MCF 10A (cell line): ENCODE measurements at regions not wholly inside any gene's neighbourhood (a gene's known extent, or its start where the extent isn't known, plus 50 kb on each side); places are given as distances from the start of the nearest gene placed in this dataset.

Experiments
- BruUV-seq: library from RNA; stranded (reverse); fragments of 400-500 nt; replicated peaks from 2 replicates; lab custom pipeline; 2021; lab: Mats Ljungman, UMichigan
- CTCF ChIA-PET: fragments of 300-600 bp; sonication (Branson Sonifier 250); formaldehyde crosslinking; extraction: SDS; loops from one replicate; lab custom pipeline; 2021; ENCODE audit warnings: antibody characterized with exemption, inconsistent platforms; lab: Yijun Ruan, JAX
- POLR2A ChIA-PET: fragments of 300-600, 350-650 bp; sonication (Branson Sonifier 250); formaldehyde crosslinking; extraction: SDS; loops from one replicate; lab custom pipeline; 2020; ENCODE audit warnings: antibody characterized with exemption, inconsistent platforms; lab: Yijun Ruan, JAX
- DNase-seq: peaks from one replicate; pipeline ENCODE4 v3.0.0-alpha.2; 2018; ENCODE audit not compliant: unreplicated experiment
- H3K27ac Mint-ChIP-seq: one replicate; pipeline ENCODE4 v1.8.0; 2022; ENCODE audit warnings: mild to moderate bottlenecking, low read depth, mixed read lengths; ENCODE audit not compliant: unreplicated experiment
- H3K27me3 Mint-ChIP-seq: one replicate; pipeline ENCODE4 v1.8.0; 2022; ENCODE audit warnings: mixed read lengths; ENCODE audit not compliant: insufficient read depth, unreplicated experiment
- H3K36me3 Mint-ChIP-seq: one replicate; pipeline ENCODE4 v1.8.0; 2022; ENCODE audit warnings: mild to moderate bottlenecking, moderate library complexity, mixed read lengths; ENCODE audit not compliant: insufficient read depth, unreplicated experiment
- H3K4me1 Mint-ChIP-seq: one replicate; pipeline ENCODE4 v1.8.0; 2022; ENCODE audit warnings: mixed read lengths; ENCODE audit not compliant: insufficient read depth, unreplicated experiment
- H3K4me3 Mint-ChIP-seq: one replicate; pipeline ENCODE4 v1.8.0; 2022; ENCODE audit warnings: mild to moderate bottlenecking, moderate library complexity, mixed read lengths; ENCODE audit not compliant: unreplicated experiment
- H3K9me3 Mint-ChIP-seq: one replicate; pipeline ENCODE4 v1.8.0; 2022; ENCODE audit warnings: mixed read lengths; ENCODE audit not compliant: unreplicated experiment
- CTCF ChIP-seq: fragments of 200-600 bp; IDR thresholded peaks from one replicate; pipeline ENCODE4 v1.8.0; 2022; ENCODE audit warnings: antibody characterized with exemption, mild to moderate bottlenecking; ENCODE audit not compliant: unreplicated experiment
- intact Hi-C: fragments of 100-400 bp; cut with micrococcal nuclease; formaldehyde crosslinking; loops from 2 replicates; pipeline ENCODE4 v1.14.1; 2022

- Mint-ChIP-seq H3K9me3 (no peaks in the 10 kb centered on the region), H3K4me3 (no peak overlapping the region), H3K36me3 (no peaks in the 10 kb centered on the region), H3K27me3 (peaks cover 56% of the 10 kb centered on the region), H3K4me1 (no peaks in the 10 kb centered on the region), H3K27ac (no peak overlapping the region)
- POLR2A ChIA-PET: no interaction called here
- no peak for DNase-seq
- no TSS peak for BruUV-seq
- CTCF ChIA-PET: interaction anchor here (0.7 kb wide), 1 partner anchor 516 kb away, joined by 3 read pairs; no protein-coding TSS in a partner anchor
- TF ChIP-seq CTCF: no peak
- intact Hi-C loops: no loop called here
Measured at GRCh38 chr15:46671336-46671735, 1036.5 kb downstream of the SQOR start.

GRCh38 chr15:46672041-46672440, 1037.2 kb downstream of the SQOR start:
- POLR2A ChIA-PET: no interaction called here
- H3K27me3 Mint-ChIP-seq: peaks cover 51% of the 10 kb centered on the region
- CTCF ChIA-PET: interaction anchor here (0.6 to 0.8 kb wide), 2 partner anchors 24 to 150 kb away, joined by 3 to 4 read pairs; no protein-coding TSS in a partner anchor
- TF ChIP-seq CTCF: no peak
- no TSS peak for BruUV-seq
- no peak overlapping the region for H3K27ac Mint-ChIP-seq
- no peaks in the 10 kb centered on the region for H3K36me3 Mint-ChIP-seq
- no peak overlapping the region for H3K4me3 Mint-ChIP-seq
- H3K9me3 Mint-ChIP-seq: no peaks in the 10 kb centered on the region
- peaks cover 2% of the 10 kb centered on the region for H3K4me1 Mint-ChIP-seq
- DNase-seq: no peak
- intact Hi-C loops: no loop called here

- POLR2A ChIA-PET: no interaction called here
- intact Hi-C loops: no loop called here
- Mint-ChIP-seq H3K36me3 (no peaks in the 10 kb centered on the region), H3K4me3 (no peak overlapping the region), H3K27me3 (peaks cover 19% of the 10 kb centered on the region), H3K27ac (no peak overlapping the region), H3K9me3 (no peaks in the 10 kb centered on the region), H3K4me1 (peaks cover 8% of the 10 kb centered on the region)
- CTCF ChIA-PET: no interaction called here
- BruUV-seq: no TSS peak
- DNase-seq: no peak
- TF ChIP-seq CTCF: no peak
Measured at GRCh38 chr15:46676233-46677206, 1040.8 kb upstream of the SEMA6D start.

- BruUV-seq: no TSS peak
- peaks cover 9% of the 10 kb centered on the region for H3K27me3 Mint-ChIP-seq
- H3K27ac Mint-ChIP-seq: no peak overlapping the region
- DNase-seq: no peak
- POLR2A ChIA-PET: interaction anchor here (0.6 kb wide), 1 partner anchor 200 kb away, joined by 3 read pairs; no protein-coding TSS in a partner anchor
- H3K4me3 Mint-ChIP-seq: no peak overlapping the region
- CTCF ChIA-PET: interaction anchor here (0.7 kb wide), 1 partner anchor 128 kb away, joined by 3 read pairs; no protein-coding TSS in a partner anchor
- intact Hi-C loops: no loop called here
- H3K36me3 Mint-ChIP-seq: no peaks in the 10 kb centered on the region
- H3K4me1 Mint-ChIP-seq: peaks cover 16% of the 10 kb centered on the region
- no peak for TF ChIP-seq CTCF
- no peaks in the 10 kb centered on the region for H3K9me3 Mint-ChIP-seq
Measured at GRCh38 chr15:46677491-46677890, 1039.8 kb upstream of the SEMA6D start.
